ENCODE measurements at regions not wholly inside any gene's neighbourhood (a gene's known extent, or its start where the extent isn't known, plus 50 kb on each side); places are given as distances from the start of the nearest gene placed in this dataset.
"Not testable (repeated sequence)": the region's sequence is repeated elsewhere in the genome, so short reads cannot be mapped to it uniquely, and the experiment has no call there.

DNA sequence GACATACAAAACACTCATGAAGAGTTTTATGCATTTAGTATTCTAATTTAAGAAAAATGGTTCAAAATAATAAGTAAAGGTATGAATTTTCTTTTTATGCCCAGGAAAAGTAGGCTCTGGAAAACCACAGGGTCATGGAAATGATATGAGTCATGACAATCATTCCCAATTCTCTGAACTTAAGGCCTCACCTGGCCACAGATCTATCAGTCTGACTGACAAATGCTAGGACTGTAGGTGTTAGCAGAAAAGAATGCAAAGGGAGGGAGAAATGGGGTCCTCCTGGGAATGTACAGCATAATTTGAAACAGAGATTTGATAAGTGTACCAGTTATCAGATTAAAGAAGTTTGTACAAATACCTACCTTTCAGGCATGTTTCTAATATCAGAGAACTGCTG, 270.5 kb upstream of the ARSJ start:
- DNase-seq (ENCODE audit: low spot score) = no peak

- DNase-seq (ENCODE audit: low spot score) = no peak
These were observed 271.0 kb upstream of the ARSJ start for GRCh38 chr4:114250439-114250891.

DNA sequence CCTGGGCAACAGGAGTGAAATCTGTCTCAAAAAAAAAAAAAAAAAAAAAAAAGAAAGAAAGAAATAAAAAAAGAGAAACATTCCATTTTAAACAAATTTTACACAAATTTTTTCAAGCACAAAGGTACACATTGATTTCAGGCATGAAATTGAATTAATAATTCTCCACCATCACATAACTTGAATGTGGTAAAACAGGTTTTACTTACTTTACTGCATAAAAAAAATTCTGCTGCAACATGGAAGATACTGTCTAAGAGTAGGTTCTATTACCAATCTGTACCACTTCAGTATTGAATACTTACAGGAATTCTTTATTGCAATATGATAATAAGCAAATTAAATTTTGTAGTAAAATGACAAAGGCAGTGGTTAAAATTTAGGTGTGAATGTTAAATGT, 271.6 kb upstream of the ARSJ start:
- DNase-seq (ENCODE audit: low spot score) = no peak

DNA sequence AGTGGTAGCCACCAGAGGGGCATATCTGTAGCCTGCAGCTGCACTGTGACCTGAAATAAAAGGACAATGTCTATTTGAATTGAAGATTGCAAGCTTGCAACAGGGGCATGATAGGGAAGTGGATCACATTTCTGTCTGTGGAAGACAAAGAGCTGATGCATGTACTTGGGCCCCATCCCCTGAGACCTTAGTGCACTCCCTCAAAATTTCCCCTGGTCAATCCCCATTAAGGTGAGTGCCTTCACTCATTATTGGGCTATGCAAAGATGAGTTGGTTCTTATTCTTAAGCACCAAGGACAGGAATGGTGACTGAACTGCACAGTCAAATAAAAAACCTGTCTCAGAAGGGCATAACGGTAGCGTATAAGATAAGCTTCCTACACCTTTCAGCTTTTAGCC, 273.1 kb upstream of the ARSJ start:
- no peak for DNase-seq (ENCODE audit: low spot score)

DNA sequence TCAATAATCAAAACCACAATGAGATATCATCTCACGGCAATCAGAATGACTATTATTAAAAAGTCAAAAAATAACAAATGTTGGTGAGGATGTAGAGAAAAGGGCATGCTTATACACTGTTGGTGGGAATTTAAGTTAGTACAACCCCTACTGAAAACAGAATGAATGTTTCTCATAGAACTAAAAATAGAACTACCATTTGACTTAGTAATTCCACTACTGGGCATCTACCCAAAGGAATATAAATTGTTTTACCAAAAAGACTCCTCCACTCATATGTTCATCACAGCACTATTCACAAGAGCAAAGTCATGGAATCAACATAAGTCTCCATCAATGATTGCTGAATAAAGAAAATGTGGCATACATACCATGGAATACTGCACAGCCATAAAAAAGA, 278.1 kb upstream of the ARSJ start:
- no peak for DNase-seq (ENCODE audit: low spot score)

GRCh38 chr4:114262421-114262820, 283.0 kb upstream of the ARSJ start:
- not testable (repeated sequence) for DNase-seq (ENCODE audit: low spot score)

- DNase-seq (ENCODE audit: low spot score) = no peak
These were observed 283.8 kb upstream of the ARSJ start for GRCh38 chr4:114263233-114263632.

DNA sequence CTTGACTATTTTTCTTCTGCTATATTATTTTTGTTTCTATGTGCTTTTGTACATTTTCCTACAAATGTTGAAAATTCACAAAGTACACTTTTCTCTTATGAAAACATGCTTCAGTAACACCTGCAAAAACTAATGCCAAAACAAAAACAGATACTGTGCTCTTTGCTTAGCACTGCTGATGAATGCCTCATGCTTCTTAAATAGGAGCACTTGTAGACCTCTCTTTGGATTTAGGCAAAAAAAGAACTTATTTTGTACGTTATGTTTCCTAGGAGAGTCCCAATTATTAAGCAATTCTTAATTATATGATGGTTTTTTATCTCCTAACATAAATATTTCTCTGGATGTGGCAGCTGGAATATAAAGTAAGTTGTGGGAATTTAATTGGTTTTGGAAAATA, 285.0 kb upstream of the ARSJ start:
- DNase-seq (ENCODE audit: low spot score) = no peak

- DNase-seq (ENCODE audit: low spot score) = no peak
These were observed 285.4 kb upstream of the ARSJ start for GRCh38 chr4:114264877-114265291.

DNA sequence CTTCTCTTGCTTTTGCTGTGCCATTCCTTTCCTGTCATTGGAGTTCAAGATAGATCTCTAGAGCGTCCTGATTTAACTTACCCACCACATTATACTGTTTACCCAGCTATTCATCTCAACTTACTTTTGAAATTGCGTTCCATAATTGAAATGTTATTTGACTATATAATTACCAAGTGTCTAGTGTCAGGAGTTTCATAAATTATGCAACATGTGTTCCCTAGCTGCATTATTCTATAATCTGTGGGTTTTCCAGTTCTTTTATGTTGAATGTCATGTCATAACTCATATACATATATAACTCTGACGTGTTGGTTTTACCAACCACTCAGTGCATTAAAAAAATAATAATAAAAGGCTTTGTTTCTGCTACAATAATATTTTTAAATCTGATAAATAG, 285.9 kb upstream of the ARSJ start:
- DNase-seq (ENCODE audit: low spot score) = no peak

GRCh38 chr4:114267976-114268375, 288.5 kb upstream of the ARSJ start:
- DNase-seq (ENCODE audit: low spot score) = no peak

DNA sequence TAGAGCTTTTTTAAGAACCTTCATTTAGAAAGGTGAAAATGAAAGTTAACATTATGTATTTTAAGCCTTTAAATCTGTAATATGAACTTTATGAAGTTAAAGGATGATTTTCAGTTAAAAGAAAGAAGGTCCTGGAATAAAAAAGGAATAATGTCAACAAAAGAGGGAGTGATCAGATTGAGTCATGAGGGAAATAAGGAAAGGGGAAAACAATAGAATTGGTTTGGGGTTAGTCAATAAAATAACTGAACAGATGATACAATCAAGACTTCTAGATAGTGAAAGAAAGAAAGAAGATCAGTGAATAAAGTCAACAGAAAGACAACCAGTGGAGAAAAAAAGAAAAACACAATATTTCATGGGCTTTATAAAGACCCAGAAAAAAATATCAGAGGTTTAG, 291.6 kb upstream of the ARSJ start:
- no peak for DNase-seq (ENCODE audit: low spot score)

GRCh38 chr4:114272226-114272625, 292.8 kb upstream of the ARSJ start:
- DNase-seq (ENCODE audit: low spot score) = no peak

GRCh38 chr4:114273238-114273637, 293.8 kb upstream of the ARSJ start:
- DNase-seq (ENCODE audit: low spot score) = no peak

DNA sequence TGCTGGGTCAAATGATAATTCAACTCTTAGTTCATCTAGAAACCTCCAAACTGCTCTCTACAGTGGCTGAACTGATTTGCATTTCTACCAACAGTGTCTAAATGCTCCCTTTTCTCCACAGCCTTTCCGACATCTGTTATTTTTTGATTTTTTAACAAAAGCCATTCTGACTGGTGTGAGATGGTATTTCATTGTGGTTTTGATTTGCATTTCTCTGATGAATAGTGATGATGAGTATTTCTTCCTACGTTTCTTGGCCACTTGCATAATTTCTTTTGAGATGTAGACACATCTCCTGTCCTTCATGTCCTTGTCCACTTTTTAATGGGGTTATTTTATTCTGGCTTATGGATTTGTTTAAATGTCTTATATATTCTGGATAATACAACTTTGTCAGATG, 298.2 kb upstream of the ARSJ start:
- DNase-seq (ENCODE audit: low spot score) = no peak

DNA sequence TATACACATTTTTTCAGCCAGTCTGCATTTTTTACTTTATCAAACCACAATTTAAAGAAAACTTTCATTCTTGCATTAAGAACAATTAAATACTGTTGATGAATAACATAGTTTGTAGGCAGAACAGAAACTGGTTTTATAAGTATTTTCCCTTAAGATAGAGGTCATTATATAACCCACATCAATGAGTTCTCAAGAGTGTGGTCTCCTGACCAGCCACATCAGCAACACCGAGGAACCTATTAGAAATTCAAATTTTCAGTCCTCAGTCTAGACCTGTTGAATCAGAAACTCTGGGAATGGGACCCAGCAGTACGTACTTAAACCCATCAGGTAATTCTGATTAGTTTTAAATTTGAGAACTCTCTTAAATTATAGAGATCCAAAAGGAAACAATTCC, 299.6 kb upstream of the ARSJ start:
- DNase-seq (ENCODE audit: low spot score) = no peak

GRCh38 chr4:114279711-114280110, 300.3 kb upstream of the ARSJ start:
- DNase-seq (ENCODE audit: low spot score) = no peak

DNA sequence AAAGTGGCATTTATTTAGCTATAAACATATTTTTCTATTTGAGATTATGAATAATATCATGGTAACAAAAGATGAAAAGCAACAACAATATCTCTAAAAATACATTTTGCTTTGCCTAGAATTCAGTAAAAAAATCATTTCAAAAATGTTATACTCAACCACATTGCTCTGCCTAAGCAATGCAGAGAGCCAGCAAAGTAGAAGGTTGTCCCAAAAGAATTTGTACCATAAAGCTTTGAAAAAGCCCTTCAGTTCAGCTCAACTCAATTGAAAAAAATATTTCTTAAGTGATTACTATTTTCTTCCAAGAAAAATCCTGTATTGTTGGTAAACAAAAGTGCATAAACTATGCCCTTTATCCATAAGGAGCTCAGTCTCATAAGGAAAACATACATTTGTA, 301.2 kb upstream of the ARSJ start:
- no peak for DNase-seq (ENCODE audit: low spot score)

GRCh38 chr4:114281164-114281960, 301.9 kb upstream of the ARSJ start:
- no peak for DNase-seq (ENCODE audit: low spot score)

DNA sequence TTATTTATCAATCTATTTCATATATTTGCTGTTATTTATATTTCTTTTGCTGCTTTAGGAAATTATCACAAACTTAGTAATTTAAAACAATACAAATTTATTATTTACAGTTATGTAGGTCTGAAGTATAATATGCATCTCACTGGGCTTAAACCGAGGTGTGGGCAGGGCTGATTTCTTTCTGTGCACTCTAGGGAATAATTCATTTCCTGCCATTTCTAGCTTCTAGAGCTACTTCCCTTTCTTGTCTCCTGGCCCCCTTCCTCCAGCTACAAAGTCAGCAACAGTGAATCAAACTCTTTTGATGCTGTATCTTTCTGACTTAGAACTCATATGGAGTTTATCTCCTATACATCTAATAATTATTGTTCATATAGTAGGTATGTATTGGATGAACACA, 303.5 kb upstream of the ARSJ start:
- no peak for DNase-seq (ENCODE audit: low spot score)

- no peak for DNase-seq (ENCODE audit: low spot score)
These were observed 305.2 kb upstream of the ARSJ start for GRCh38 chr4:114284629-114285028.

GRCh38 chr4:114286262-114286810, 306.9 kb upstream of the ARSJ start:
- no peak for DNase-seq (ENCODE audit: low spot score)

DNA sequence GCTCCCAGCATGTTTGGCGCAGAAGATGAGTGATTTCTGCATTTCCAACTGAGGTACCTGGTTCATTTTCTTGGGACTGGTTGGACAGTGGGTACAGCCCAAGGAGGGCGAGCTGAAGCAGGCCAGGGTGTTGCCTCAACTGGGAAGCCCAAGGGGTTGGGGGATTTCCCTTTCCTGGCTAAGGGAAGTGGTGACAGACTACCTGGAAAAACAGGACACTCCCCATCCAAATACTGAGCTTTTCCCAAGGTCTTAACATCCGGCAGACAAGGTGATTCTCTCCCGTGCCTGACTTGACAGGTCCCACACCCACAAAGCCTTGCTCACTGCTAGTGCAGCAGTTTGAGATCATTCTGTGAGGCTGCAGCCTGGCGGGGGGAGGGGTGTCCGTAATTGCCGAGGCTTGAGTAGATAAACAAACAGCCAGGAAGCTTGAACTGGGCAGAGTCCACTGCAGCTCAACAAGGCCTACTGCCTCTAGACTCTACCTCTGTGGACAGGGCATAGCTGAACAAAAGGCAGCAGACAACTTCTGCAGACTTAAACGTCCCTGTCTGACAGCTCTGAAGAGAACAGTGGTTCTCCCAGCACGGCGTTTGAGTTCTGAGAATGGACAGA, 307.7 kb upstream of the ARSJ start:
- no peak for DNase-seq (ENCODE audit: low spot score)

DNA sequence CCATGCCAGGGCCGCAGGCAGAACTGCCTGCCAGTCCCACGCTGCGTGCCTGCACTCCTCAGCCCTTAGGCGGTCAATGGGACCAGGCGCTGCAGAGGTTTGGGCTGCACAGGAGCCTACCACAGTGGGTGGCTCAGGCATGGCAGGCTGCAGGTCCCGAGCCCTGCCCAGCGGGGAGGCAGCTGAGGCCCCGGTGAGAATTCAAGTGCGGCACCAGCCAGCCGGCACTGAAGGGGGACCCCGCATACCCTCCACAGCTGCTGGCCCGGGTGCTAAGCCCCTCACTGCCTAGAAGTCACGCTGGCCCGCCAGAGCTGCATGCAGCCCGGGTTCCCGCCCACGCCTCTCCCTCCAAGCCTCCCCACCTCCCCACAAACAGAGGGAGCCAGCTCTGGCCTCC, 302.5 kb upstream of the UGT8 start:
- no peak for DNase-seq (ENCODE audit: low spot score)

All from activated CD4-positive, alpha-beta T cell treated with anti-CD3 and anti-CD28 coated beads, Interleukin-2, Interleukin-4, amounts not matched to agents 100 ng/mL and 50 ng/mL, durations not matched to agents 16 hours and 8 hours (primary cell).